Urothelium cell line (cell line): ENCODE measurements at regions not wholly inside any gene's neighbourhood (a gene's known extent, or its start where the extent isn't known, plus 50 kb on each side); places are given as distances from the start of the nearest gene placed in this dataset.

Experiments used
- DNase-seq: peaks from one replicate; pipeline ENCODE4 v3.0.0; 2011; ENCODE audit warnings: low spot score, mixed read lengths
- FAIRE-seq: peaks from 2 replicates; lab custom pipeline; 2011; peaks lifted over from hg19 to GRCh38; lab: Jason Lieb, UNC

- FAIRE-seq (no peak), DNase-seq (no peak)
Observed at GRCh38 chr3:180092889-180093288, 56.2 kb upstream of the PEX5L start.

- DNase-seq = no peak
- no peak for FAIRE-seq
Observed at GRCh38 chr3:180093535-180093934, 56.8 kb upstream of the PEX5L start.

- no peak for FAIRE-seq
- DNase-seq = no peak
Observed at GRCh38 chr3:180097626-180098025, 60.9 kb upstream of the PEX5L start.

GRCh38 chr3:180102134-180102533, 65.4 kb upstream of the PEX5L start:
- DNase-seq = peak; percentile 35
- no peak for FAIRE-seq

GRCh38 chr3:180102604-180103003, 65.9 kb upstream of the PEX5L start:
- FAIRE-seq = no peak

GRCh38 chr3:180116203-180116602, 79.5 kb upstream of the PEX5L start:
- DNase-seq (no peak), FAIRE-seq (no peak)

More at GRCh38 chr3:180102604-180103003, 65.9 kb upstream of the PEX5L start:
- no peak for DNase-seq

- FAIRE-seq (no peak), DNase-seq (no peak)
Observed at GRCh38 chr3:180116658-180117057, 79.9 kb upstream of the PEX5L start.

GRCh38 chr3:180117381-180118163, 80.8 kb upstream of the PEX5L start:
- no peak for DNase-seq
- no peak for FAIRE-seq

- DNase-seq (no peak), FAIRE-seq (no peak)
Observed at GRCh38 chr3:180119567-180119966, 82.8 kb upstream of the PEX5L start.

GRCh38 chr3:180123928-180124327, 87.2 kb upstream of the PEX5L start:
- FAIRE-seq = no peak
- DNase-seq = no peak

GRCh38 chr3:180131169-180131568, 94.4 kb upstream of the PEX5L start:
- DNase-seq (no peak), FAIRE-seq (no peak)

- no peak for FAIRE-seq
- DNase-seq = no peak
Observed at GRCh38 chr3:180135101-180135500, 98.4 kb upstream of the PEX5L start.

- DNase-seq (no peak), FAIRE-seq (no peak)
Observed at GRCh38 chr3:180138871-180139270, 102.1 kb upstream of the PEX5L start.

GRCh38 chr3:180142041-180142440, 105.3 kb upstream of the PEX5L start:
- DNase-seq (peak; percentile 11), FAIRE-seq (no peak)

GRCh38 chr3:180142472-180142871, 105.7 kb upstream of the PEX5L start:
- FAIRE-seq (no peak), DNase-seq (no peak)

GRCh38 chr3:180161770-180162169, 125.0 kb upstream of the PEX5L start:
- no peak for DNase-seq

GRCh38 chr3:180175572-180175971, 138.8 kb upstream of the PEX5L start:
- DNase-seq (no peak), FAIRE-seq (peak; percentile 27)

More at GRCh38 chr3:180161770-180162169, 125.0 kb upstream of the PEX5L start:
- no peak for FAIRE-seq

GRCh38 chr3:180176059-180176458, 139.3 kb upstream of the PEX5L start:
- no peak for DNase-seq
- FAIRE-seq = no peak

- FAIRE-seq = no peak
- DNase-seq = no peak
Observed at GRCh38 chr3:180177255-180177654, 140.5 kb upstream of the PEX5L start.

- FAIRE-seq (no peak), DNase-seq (no peak)
Observed at GRCh38 chr3:180179562-180179961, 142.8 kb upstream of the PEX5L start.

GRCh38 chr3:180180795-180181194, 144.1 kb upstream of the PEX5L start:
- no peak for FAIRE-seq
- DNase-seq = no peak

GRCh38 chr3:180181387-180181786, 144.7 kb upstream of the PEX5L start:
- DNase-seq (no peak), FAIRE-seq (no peak)

GRCh38 chr3:180183346-180183745, 146.6 kb upstream of the PEX5L start:
- FAIRE-seq (no peak), DNase-seq (no peak)
